Hepatocyte (in vitro differentiated cells): ENCODE measurements at regions not wholly inside any gene's neighbourhood (a gene's known extent, or its start where the extent isn't known, plus 50 kb on each side); places are given as distances from the start of the nearest gene placed in this dataset.
A peak's percentile ranks its signal among the peaks of the same experiment; 100 is the strongest.

Experiments
- DNase-seq: peaks from one replicate; pipeline ENCODE4 v3.0.0-alpha.2; 2016; ENCODE audit warnings: low spot score
- H2AFZ ChIP-seq: fragments of 200-600 bp; sonication (generic); 2 replicates; pipeline ENCODE4 v1.6.0; 2016; ENCODE audit warnings: antibody characterized with exemption, mild to moderate bottlenecking
- H3K27ac ChIP-seq: fragments of 200-600 bp; sonication (generic); 2 replicates; pipeline ENCODE4 v1.5.1; 2016; ENCODE audit warnings: mild to moderate bottlenecking
- H3K27me3 ChIP-seq: fragments of 200-600 bp; sonication (generic); 2 replicates; pipeline ENCODE4 v1.6.1; 2016
- H3K36me3 ChIP-seq: fragments of 200-600 bp; sonication (generic); replicated peaks from 2 replicates; pipeline ENCODE4 v1.5.1; 2016; ENCODE audit warnings: low read depth; ENCODE audit not compliant: insufficient read depth
- H3K4me1 ChIP-seq: fragments of 200-600 bp; sonication (generic); 2 replicates; pipeline ENCODE4 v1.5.1; 2016; ENCODE audit warnings: mild to moderate bottlenecking, moderate library complexity; ENCODE audit not compliant: insufficient read depth
- H3K4me2 ChIP-seq: fragments of 200-600 bp; sonication (generic); 2 replicates; pipeline ENCODE4 v1.6.0; 2016
- H3K4me3 ChIP-seq: fragments of 200-600 bp; sonication (generic); 2 replicates; pipeline ENCODE4 v1.5.1; 2016; ENCODE audit warnings: mild to moderate bottlenecking
- H3K79me2 ChIP-seq: fragments of 200-600 bp; sonication (generic); 2 replicates; pipeline ENCODE4 v1.6.0; 2017; ENCODE audit warnings: mild to moderate bottlenecking
- H3K9me2 ChIP-seq: fragments of 200-600 bp; sonication (generic); replicated peaks from 2 replicates; pipeline ENCODE4 v1.6.0; 2017; ENCODE audit warnings: mild to moderate bottlenecking; ENCODE audit not compliant: insufficient read depth
- H3K9me3 ChIP-seq: fragments of 200-600 bp; sonication (generic); 2 replicates; pipeline ENCODE4 v1.5.1; 2016; ENCODE audit warnings: low read depth, mild to moderate bottlenecking
- H4K20me1 ChIP-seq: fragments of 200-600 bp; sonication (generic); 2 replicates; pipeline ENCODE4 v1.6.0; 2016; ENCODE audit warnings: mild to moderate bottlenecking; ENCODE audit not compliant: insufficient read depth, poor library complexity, severe bottlenecking
- EZH2 ChIP-seq: fragments of 200-600 bp; sonication (generic); IDR thresholded peaks from 2 replicates; pipeline ENCODE4 v1.6.1; 2016; ENCODE audit warnings: antibody characterized with exemption, mild to moderate bottlenecking, borderline replicate concordance
- EZH2phosphoT487 ChIP-seq: fragments of 200-600 bp; sonication (generic); IDR thresholded peaks from one replicate; pipeline ENCODE4 v1.6.1; 2018; ENCODE audit warnings: antibody characterized with exemption, mild to moderate bottlenecking, low read depth, moderate library complexity; ENCODE audit not compliant: unreplicated experiment, severe bottlenecking
- WGBS: methylation state at CpG from one replicate; pipeline ENCODE4 v1.1.6; 2016; ENCODE audit warnings: low lambda C conversion rate; ENCODE audit errors: missing lambda C conversion rate; 5-methylcytosine and 5-hydroxymethylcytosine counted together
- TF ChIP-seq, protein P1 (sequence below): fragments of 200-600 bp; sonication (generic); IDR thresholded peaks from 2 replicates; pipeline ENCODE4 v1.5.1; 2016; ENCODE audit warnings: antibody characterized with exemption, mild to moderate bottlenecking; ENCODE audit not compliant: poor library complexity

DNA sequence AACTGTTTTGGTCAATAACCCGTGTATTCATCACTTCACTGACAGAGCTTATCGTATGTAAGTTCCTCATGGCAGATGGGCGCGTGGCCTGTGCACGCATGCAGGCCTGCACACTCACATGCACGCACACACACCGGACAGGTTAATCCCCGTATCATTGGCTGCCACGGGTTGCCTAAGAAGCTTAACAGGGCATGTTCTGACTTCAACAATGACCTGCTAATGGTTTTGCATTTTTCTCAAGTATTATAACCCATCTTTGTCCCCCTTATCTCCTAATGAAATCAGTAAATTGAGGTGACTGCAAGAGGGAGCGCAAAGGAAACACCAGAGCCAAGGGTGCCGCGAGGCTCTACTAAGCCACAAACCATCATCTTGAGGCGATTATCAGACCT is 399.0 kb upstream of the ID2 start:
- Histone ChIP-seq H3K27me3 (no peaks in the 10 kb centered on the region), H3K9me2 (no peaks in the 10 kb centered on the region), H3K4me1 (no peaks in the 10 kb centered on the region), H3K27ac (no peak overlapping the region), H3K9me3 (no peaks in the 10 kb centered on the region), H3K36me3 (no peaks in the 10 kb centered on the region), H3K4me2 (no peak overlapping the region), H3K79me2 (no peaks in the 10 kb centered on the region), H3K4me3 (no peak overlapping the region), H4K20me1 (no peaks in the 10 kb centered on the region), H2AFZ (no peak overlapping the region)
- DNase-seq: no peak
- TF ChIP-seq EZH2phosphoT487 (no peak), EZH2 (no peak)
- TF ChIP-seq, protein P1, sequence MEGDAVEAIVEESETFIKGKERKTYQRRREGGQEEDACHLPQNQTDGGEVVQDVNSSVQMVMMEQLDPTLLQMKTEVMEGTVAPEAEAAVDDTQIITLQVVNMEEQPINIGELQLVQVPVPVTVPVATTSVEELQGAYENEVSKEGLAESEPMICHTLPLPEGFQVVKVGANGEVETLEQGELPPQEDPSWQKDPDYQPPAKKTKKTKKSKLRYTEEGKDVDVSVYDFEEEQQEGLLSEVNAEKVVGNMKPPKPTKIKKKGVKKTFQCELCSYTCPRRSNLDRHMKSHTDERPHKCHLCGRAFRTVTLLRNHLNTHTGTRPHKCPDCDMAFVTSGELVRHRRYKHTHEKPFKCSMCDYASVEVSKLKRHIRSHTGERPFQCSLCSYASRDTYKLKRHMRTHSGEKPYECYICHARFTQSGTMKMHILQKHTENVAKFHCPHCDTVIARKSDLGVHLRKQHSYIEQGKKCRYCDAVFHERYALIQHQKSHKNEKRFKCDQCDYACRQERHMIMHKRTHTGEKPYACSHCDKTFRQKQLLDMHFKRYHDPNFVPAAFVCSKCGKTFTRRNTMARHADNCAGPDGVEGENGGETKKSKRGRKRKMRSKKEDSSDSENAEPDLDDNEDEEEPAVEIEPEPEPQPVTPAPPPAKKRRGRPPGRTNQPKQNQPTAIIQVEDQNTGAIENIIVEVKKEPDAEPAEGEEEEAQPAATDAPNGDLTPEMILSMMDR: no peak
- WGBS: 78% methylated on average over 13 of the region's 13 CpGs

DNA sequence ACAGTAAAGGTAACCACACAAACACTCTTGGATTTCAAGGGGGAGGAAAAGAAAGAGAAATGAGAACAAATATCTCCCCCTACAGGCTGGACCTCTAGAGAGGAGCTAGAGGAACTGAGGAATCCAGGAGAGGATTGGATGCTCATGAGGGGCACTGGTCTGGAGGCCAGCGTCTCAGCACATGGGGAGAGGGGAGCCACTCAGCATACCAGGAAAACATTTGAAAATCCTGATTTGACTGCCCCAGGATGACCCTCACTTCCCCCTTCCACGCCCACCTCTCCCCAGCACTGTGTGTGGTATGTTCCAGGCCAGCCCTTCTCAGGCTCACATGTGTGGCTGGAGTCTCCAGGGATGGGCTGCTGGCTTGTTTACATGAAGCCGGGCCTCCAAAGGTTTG is 396.8 kb upstream of the ID2 start:
- H3K4me2 ChIP-seq: no peak overlapping the region
- DNase-seq: peak; percentile 34

GRCh38 chr2:8285898-8286297 is 396.0 kb upstream of the ID2 start:
- TF ChIP-seq, protein P1: no peak
- TF ChIP-seq EZH2phosphoT487 (no peak), EZH2 (no peak)
- Histone ChIP-seq H3K36me3 (no peaks in the 10 kb centered on the region), H4K20me1 (no peaks in the 10 kb centered on the region), H3K4me3 (no peak overlapping the region), H3K9me2 (peaks cover 3% of the 10 kb centered on the region), H3K27ac (no peak overlapping the region), H2AFZ (no peak overlapping the region), H3K4me2 (no peak overlapping the region), H3K4me1 (no peaks in the 10 kb centered on the region), H3K9me3 (no peaks in the 10 kb centered on the region), H3K27me3 (no peaks in the 10 kb centered on the region), H3K79me2 (no peaks in the 10 kb centered on the region)
- WGBS: 97% methylated on average over 5 of the region's 5 CpGs
- no peak for DNase-seq

More for the DNA sequence above, 396.8 kb upstream of the ID2 start:
- Histone ChIP-seq H3K27ac (no peak overlapping the region), H3K4me3 (no peak overlapping the region), H3K36me3 (no peaks in the 10 kb centered on the region), H3K9me3 (no peaks in the 10 kb centered on the region), H3K9me2 (peaks cover 3% of the 10 kb centered on the region), H3K4me1 (no peaks in the 10 kb centered on the region), H2AFZ (no peak overlapping the region), H3K27me3 (no peaks in the 10 kb centered on the region), H3K79me2 (no peaks in the 10 kb centered on the region), H4K20me1 (no peaks in the 10 kb centered on the region)
- TF ChIP-seq, protein P1: peak; percentile 17
- TF ChIP-seq EZH2phosphoT487 (no peak), EZH2 (no peak)
- 68% methylated on average over 3 of the region's 3 CpGs for WGBS

- Histone ChIP-seq H3K9me2 (peaks cover 3% of the 10 kb centered on the region), H3K9me3 (no peaks in the 10 kb centered on the region), H3K79me2 (no peaks in the 10 kb centered on the region), H3K27me3 (no peaks in the 10 kb centered on the region), H3K4me1 (no peaks in the 10 kb centered on the region), H3K4me2 (no peak overlapping the region), H3K27ac (no peak overlapping the region), H2AFZ (no peak overlapping the region), H3K36me3 (no peaks in the 10 kb centered on the region), H4K20me1 (no peaks in the 10 kb centered on the region), H3K4me3 (no peak overlapping the region)
- TF ChIP-seq EZH2 (no peak), EZH2phosphoT487 (no peak)
- TF ChIP-seq, protein P1: no peak
- no peak for DNase-seq
- 75% methylated on average over 2 of the region's 2 CpGs for WGBS
Observed at GRCh38 chr2:8288206-8288605, 393.6 kb upstream of the ID2 start.
